ENCODE measurements at regions not wholly inside any gene's neighbourhood (a gene's known extent, or its start where the extent isn't known, plus 50 kb on each side); places are given as distances from the start of the nearest gene placed in this dataset.

DNA sequence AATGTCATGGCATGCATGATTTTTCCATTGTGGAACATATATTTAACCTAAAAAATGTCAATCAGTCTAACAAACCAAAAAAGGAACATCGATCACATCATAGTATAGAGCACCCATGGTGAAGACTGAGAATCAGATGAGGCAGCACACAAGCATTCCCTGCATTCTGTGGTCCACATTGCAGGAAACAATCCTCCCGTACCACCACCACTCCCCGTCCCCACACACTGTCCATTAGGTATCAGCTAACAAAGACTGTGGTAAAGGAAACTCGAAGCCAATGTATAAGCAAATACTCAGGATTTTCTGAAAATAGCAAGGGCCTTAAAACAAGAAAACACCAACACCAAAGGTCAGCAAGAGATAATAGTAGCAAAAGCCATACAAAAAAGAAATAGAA lies 1104.4 kb upstream of the SEMA6A start:
- TF ChIP-seq, protein P1, sequence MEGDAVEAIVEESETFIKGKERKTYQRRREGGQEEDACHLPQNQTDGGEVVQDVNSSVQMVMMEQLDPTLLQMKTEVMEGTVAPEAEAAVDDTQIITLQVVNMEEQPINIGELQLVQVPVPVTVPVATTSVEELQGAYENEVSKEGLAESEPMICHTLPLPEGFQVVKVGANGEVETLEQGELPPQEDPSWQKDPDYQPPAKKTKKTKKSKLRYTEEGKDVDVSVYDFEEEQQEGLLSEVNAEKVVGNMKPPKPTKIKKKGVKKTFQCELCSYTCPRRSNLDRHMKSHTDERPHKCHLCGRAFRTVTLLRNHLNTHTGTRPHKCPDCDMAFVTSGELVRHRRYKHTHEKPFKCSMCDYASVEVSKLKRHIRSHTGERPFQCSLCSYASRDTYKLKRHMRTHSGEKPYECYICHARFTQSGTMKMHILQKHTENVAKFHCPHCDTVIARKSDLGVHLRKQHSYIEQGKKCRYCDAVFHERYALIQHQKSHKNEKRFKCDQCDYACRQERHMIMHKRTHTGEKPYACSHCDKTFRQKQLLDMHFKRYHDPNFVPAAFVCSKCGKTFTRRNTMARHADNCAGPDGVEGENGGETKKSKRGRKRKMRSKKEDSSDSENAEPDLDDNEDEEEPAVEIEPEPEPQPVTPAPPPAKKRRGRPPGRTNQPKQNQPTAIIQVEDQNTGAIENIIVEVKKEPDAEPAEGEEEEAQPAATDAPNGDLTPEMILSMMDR (IDR thresholded peaks at IDR 0.05), result no peak
- no peak for TF ChIP-seq POLR2A (IDR thresholded peaks at IDR 0.05)

Data from Peyer's patch (tissue), 4 donors.